ENCODE measurements at regions not wholly inside any gene's neighbourhood (a gene's known extent, or its start where the extent isn't known, plus 50 kb on each side); places are given as distances from the start of the nearest gene placed in this dataset.

- H3K27me3 Mint-ChIP-seq (ENCODE audit: low read depth): no peaks in the 10 kb centered on the region
- H3K36me3 Mint-ChIP-seq (ENCODE audit: low read depth): no peaks in the 10 kb centered on the region
- no peak for DNase-seq (ENCODE audit: low read depth, low spot score)
- H3K4me1 Mint-ChIP-seq: no peaks in the 10 kb centered on the region
- no peaks in the 10 kb centered on the region for H3K9me3 Mint-ChIP-seq
- no peak for TF ChIP-seq CTCF (conservative IDR thresholded peaks at IDR 0.05)
- H3K27ac Mint-ChIP-seq (ENCODE audit: unreplicated experiment): no peak overlapping the region
- no peak overlapping the region for H3K4me3 Mint-ChIP-seq
Measured at GRCh38 chr2:5319493-5319892, 372.7 kb upstream of the SOX11 start.

GRCh38 chr2:5322396-5322795 lies 369.8 kb upstream of the SOX11 start:
- no peak for DNase-seq (ENCODE audit: low read depth, low spot score)
- Mint-ChIP-seq H3K36me3 (ENCODE audit: low read depth) (no peaks in the 10 kb centered on the region), H3K4me3 (no peak overlapping the region), H3K9me3 (no peaks in the 10 kb centered on the region), H3K4me1 (no peaks in the 10 kb centered on the region), H3K27ac (ENCODE audit: unreplicated experiment) (no peak overlapping the region), H3K27me3 (ENCODE audit: low read depth) (no peaks in the 10 kb centered on the region)
- TF ChIP-seq CTCF (conservative IDR thresholded peaks at IDR 0.05): no peak

- TF ChIP-seq CTCF (conservative IDR thresholded peaks at IDR 0.05): no peak
- H3K36me3 Mint-ChIP-seq (ENCODE audit: low read depth): no peaks in the 10 kb centered on the region
- no peaks in the 10 kb centered on the region for H3K4me1 Mint-ChIP-seq
- no peaks in the 10 kb centered on the region for H3K9me3 Mint-ChIP-seq
- no peaks in the 10 kb centered on the region for H3K27me3 Mint-ChIP-seq (ENCODE audit: low read depth)
- no peak overlapping the region for H3K4me3 Mint-ChIP-seq
- DNase-seq (ENCODE audit: low read depth, low spot score): no peak
- no peak overlapping the region for H3K27ac Mint-ChIP-seq (ENCODE audit: unreplicated experiment)
Measured at GRCh38 chr2:5325523-5325922, 366.7 kb upstream of the SOX11 start.

- no peaks in the 10 kb centered on the region for H3K4me1 Mint-ChIP-seq
- no peak for TF ChIP-seq CTCF (conservative IDR thresholded peaks at IDR 0.05)
- no peaks in the 10 kb centered on the region for H3K36me3 Mint-ChIP-seq (ENCODE audit: low read depth)
- no peak overlapping the region for H3K27ac Mint-ChIP-seq (ENCODE audit: unreplicated experiment)
- no peaks in the 10 kb centered on the region for H3K9me3 Mint-ChIP-seq
- no peak for DNase-seq (ENCODE audit: low read depth, low spot score)
- no peak overlapping the region for H3K4me3 Mint-ChIP-seq
- no peaks in the 10 kb centered on the region for H3K27me3 Mint-ChIP-seq (ENCODE audit: low read depth)
Measured at GRCh38 chr2:5328826-5329225, 363.4 kb upstream of the SOX11 start.

- TF ChIP-seq CTCF (conservative IDR thresholded peaks at IDR 0.05): no peak
- Mint-ChIP-seq H3K27ac (ENCODE audit: unreplicated experiment) (no peak overlapping the region), H3K4me3 (no peak overlapping the region), H3K9me3 (no peaks in the 10 kb centered on the region), H3K27me3 (ENCODE audit: low read depth) (no peaks in the 10 kb centered on the region), H3K36me3 (ENCODE audit: low read depth) (no peaks in the 10 kb centered on the region), H3K4me1 (no peaks in the 10 kb centered on the region)
- no peak for DNase-seq (ENCODE audit: low read depth, low spot score)
Measured at GRCh38 chr2:5329763-5330162, 362.4 kb upstream of the SOX11 start.

- no peaks in the 10 kb centered on the region for H3K4me1 Mint-ChIP-seq
- H3K27ac Mint-ChIP-seq (ENCODE audit: unreplicated experiment): no peak overlapping the region
- no peaks in the 10 kb centered on the region for H3K36me3 Mint-ChIP-seq (ENCODE audit: low read depth)
- no peak overlapping the region for H3K4me3 Mint-ChIP-seq
- H3K9me3 Mint-ChIP-seq: no peaks in the 10 kb centered on the region
- no peak for TF ChIP-seq CTCF (conservative IDR thresholded peaks at IDR 0.05)
- no peak for DNase-seq (ENCODE audit: low read depth, low spot score)
- no peaks in the 10 kb centered on the region for H3K27me3 Mint-ChIP-seq (ENCODE audit: low read depth)
Measured at GRCh38 chr2:5330961-5331360, 361.2 kb upstream of the SOX11 start.

Measured in neural crest cell (in vitro differentiated cells).